ENCODE measurements at regions not wholly inside any gene's neighbourhood (a gene's known extent, or its start where the extent isn't known, plus 50 kb on each side); places are given as distances from the start of the nearest gene placed in this dataset.

DNA sequence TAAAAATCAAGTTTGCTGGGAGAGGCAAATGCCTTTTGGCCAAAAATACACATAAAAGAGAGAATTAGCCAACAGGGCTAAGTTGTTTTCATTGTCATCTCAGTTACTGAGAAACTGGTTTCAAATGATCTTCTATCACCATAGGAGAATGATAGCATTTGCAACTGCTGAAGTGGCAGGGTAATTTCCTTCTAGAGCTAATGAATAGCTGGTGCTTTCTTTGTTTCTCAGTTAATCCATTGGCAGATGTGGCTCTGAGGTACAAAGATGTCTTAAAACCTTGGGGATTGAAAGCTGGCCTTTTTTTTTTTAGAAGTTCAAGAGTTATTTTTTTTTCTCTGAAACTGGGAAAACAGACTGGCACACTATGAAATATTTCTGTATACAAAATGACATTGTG, 332.7 kb upstream of the KLF12 start:
- H3K27me3 ChIP-seq (replicated peaks in 1 of 7), result no peaks in the 10 kb centered on the region
- no peaks in the 10 kb centered on the region for H3K9me3 ChIP-seq
- intact Hi-C loops (cut with DNase I; ENCODE audit: low total_unique reads), result no loop called here
- no peak overlapping the region for H3K4me3 ChIP-seq
- no peak for DNase-seq
- TF ChIP-seq, protein P1, sequence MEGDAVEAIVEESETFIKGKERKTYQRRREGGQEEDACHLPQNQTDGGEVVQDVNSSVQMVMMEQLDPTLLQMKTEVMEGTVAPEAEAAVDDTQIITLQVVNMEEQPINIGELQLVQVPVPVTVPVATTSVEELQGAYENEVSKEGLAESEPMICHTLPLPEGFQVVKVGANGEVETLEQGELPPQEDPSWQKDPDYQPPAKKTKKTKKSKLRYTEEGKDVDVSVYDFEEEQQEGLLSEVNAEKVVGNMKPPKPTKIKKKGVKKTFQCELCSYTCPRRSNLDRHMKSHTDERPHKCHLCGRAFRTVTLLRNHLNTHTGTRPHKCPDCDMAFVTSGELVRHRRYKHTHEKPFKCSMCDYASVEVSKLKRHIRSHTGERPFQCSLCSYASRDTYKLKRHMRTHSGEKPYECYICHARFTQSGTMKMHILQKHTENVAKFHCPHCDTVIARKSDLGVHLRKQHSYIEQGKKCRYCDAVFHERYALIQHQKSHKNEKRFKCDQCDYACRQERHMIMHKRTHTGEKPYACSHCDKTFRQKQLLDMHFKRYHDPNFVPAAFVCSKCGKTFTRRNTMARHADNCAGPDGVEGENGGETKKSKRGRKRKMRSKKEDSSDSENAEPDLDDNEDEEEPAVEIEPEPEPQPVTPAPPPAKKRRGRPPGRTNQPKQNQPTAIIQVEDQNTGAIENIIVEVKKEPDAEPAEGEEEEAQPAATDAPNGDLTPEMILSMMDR (IDR thresholded peaks at IDR 0.05 in 8 of 11, conservative IDR thresholded peaks at IDR 0.05 in 3 of 11), result no peak
- TF ChIP-seq POLR2A (IDR thresholded peaks at IDR 0.05), result no peak
- no peak for TF ChIP-seq POLR2AphosphoS5 (IDR thresholded peaks at IDR 0.05)
- no peak overlapping the region for H3K27ac ChIP-seq
- no peaks in the 10 kb centered on the region for H3K36me3 ChIP-seq
- no peaks in the 10 kb centered on the region for H3K4me1 ChIP-seq

DNA sequence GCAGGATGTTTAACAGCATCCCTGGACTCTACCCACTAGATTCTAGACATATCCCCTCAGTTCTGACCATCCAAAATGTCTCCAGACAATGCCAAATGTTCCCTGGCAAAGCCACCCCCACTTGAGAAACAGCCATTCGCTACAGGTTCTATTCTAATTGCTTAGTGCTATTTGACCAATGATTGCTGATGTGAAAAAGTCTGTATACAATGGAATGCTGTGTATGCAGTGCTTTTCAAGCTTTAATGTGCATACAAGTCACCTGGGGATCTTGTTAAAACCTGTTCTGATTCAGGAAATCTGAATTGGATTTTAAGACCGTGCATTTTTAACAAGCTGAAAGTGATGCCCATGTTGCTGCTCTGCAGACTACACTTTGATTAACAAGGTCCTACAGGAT, 331.8 kb upstream of the KLF12 start:
- no peak for TF ChIP-seq POLR2AphosphoS5 (IDR thresholded peaks at IDR 0.05)
- DNase-seq, result no peak

DNA sequence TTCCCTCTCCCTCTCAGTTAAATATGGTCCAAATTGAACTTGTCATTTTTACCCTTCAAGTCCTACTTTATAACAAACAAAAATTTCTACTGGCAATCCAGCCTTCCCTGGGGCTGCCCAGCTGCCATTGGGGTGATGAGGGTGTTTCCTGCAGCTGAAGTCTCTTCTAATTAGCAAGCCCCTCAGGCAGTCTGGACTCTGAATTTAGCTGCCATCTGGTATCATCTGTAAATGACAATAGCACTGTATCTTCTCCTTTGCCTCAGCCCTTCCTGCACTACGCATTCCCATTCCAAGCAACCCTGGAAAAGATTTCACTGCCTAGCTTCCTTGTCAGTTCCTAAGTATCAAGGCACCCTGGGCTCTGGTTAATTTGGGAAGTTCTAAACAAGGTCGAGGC, 331.1 kb upstream of the KLF12 start:
- WGBS, 5 donors, result 69 to 75% (median 71%) methylated on average over 2 of the region's 2 CpGs
- TF ChIP-seq, protein P1 (IDR thresholded peaks at IDR 0.05 in 8 of 11, conservative IDR thresholded peaks at IDR 0.05 in 3 of 11), result no peak
- TF ChIP-seq POLR2A (IDR thresholded peaks at IDR 0.05) (no peak), POLR2AphosphoS5 (IDR thresholded peaks at IDR 0.05) (no peak)
- Histone ChIP-seq H3K36me3 (no peaks in the 10 kb centered on the region), H3K27ac (no peak overlapping the region), H3K27me3 (replicated peaks in 1 of 7) (peaks cover 0 to 3% (median 0%) of the 10 kb centered on the region in 7 donors), H3K9me3 (no peaks in the 10 kb centered on the region), H3K4me1 (no peaks in the 10 kb centered on the region), H3K4me3 (no peak overlapping the region)
- intact Hi-C loops (cut with DNase I; ENCODE audit: low total_unique reads), result no loop called here
- DNase-seq, result no peak

More for the DNA sequence above, 331.8 kb upstream of the KLF12 start:
- WGBS, 5 donors, result 84 to 96% (median 90%) methylated on average over 2 of the region's 2 CpGs
- intact Hi-C loops (cut with DNase I; ENCODE audit: low total_unique reads), result no loop called here
- Histone ChIP-seq H3K36me3 (no peaks in the 10 kb centered on the region), H3K9me3 (no peaks in the 10 kb centered on the region), H3K27me3 (replicated peaks in 1 of 7) (no peaks in the 10 kb centered on the region), H3K4me3 (no peak overlapping the region), H3K4me1 (no peaks in the 10 kb centered on the region), H3K27ac (no peak overlapping the region)

DNA sequence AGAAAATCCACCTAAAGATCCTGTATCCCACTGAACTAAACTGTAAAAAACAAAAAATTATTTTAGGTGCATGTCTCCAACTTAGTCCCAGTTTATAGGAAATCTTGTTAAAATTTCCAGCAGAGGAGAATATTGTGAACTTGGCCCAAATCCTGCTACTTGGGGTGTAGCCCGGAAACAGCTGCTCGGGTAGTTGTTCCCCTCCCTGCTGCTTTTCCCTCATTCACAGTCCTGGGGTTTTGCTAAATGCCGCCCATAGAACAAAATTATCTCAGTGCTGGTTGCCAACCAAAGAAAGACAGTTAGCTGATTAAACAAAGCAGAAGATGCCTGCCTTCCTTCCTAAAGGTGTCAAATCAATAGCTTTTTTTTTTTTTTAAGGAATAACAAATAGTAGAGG, 330.5 kb upstream of the KLF12 start:
- no peak for TF ChIP-seq POLR2A (IDR thresholded peaks at IDR 0.05)
- no peak for TF ChIP-seq POLR2AphosphoS5 (IDR thresholded peaks at IDR 0.05)
- TF ChIP-seq, protein P1 (IDR thresholded peaks at IDR 0.05 in 8 of 11, conservative IDR thresholded peaks at IDR 0.05 in 3 of 11), result no peak
- Histone ChIP-seq H3K4me3 (no peak overlapping the region), H3K27me3 (replicated peaks in 1 of 7) (peaks cover 0 to 6% (median 0%) of the 10 kb centered on the region in 7 donors), H3K9me3 (no peaks in the 10 kb centered on the region), H3K36me3 (no peaks in the 10 kb centered on the region), H3K4me1 (no peaks in the 10 kb centered on the region), H3K27ac (no peak overlapping the region)
- 64 to 86% (median 78%) methylated on average over 3 of the region's 3 CpGs for WGBS, 5 donors
- intact Hi-C loops (cut with DNase I; ENCODE audit: low total_unique reads), result no loop called here
- DNase-seq, result no peak

DNA sequence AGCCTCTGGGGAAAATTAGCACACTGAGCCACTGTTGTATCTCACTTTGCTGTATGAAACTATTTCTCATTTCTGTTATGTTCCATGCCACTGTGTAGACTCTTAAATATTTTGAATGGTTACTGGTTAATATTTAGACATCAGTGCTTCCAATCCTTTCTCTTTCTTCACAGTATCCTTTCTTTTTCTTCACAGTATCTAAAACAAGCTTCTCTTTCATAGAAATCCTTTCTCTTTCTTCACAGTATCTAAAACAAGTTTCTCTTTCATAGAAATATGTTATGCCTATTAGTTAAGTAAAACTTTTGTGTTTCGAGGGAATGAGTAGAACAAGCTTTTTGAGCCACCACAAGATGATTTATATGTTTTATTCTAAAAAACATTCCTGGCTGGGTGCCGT, 326.8 kb upstream of the KLF12 start:
- H3K27me3 ChIP-seq (replicated peaks in 1 of 7), result peaks cover 0 to 6% (median 0%) of the 10 kb centered on the region in 7 donors
- H3K9me3 ChIP-seq, result no peaks in the 10 kb centered on the region
- intact Hi-C loops (cut with DNase I; ENCODE audit: low total_unique reads), result no loop called here
- H3K4me3 ChIP-seq, result no peak overlapping the region
- H3K27ac ChIP-seq, result no peak overlapping the region
- H3K4me1 ChIP-seq, result no peaks in the 10 kb centered on the region
- H3K36me3 ChIP-seq, result no peaks in the 10 kb centered on the region
- DNase-seq, result no peak
- TF ChIP-seq POLR2AphosphoS5 (IDR thresholded peaks at IDR 0.05), result no peak
- TF ChIP-seq POLR2A (IDR thresholded peaks at IDR 0.05), result no peak
- TF ChIP-seq, protein P1 (IDR thresholded peaks at IDR 0.05 in 8 of 11, conservative IDR thresholded peaks at IDR 0.05 in 3 of 11), result no peak
- 89 to 95% (median 92%) methylated on average over 2 of the region's 2 CpGs for WGBS, 5 donors

All from spleen (tissue), 11 donors.